ENCODE measurements at regions not wholly inside any gene's neighbourhood (a gene's known extent, or its start where the extent isn't known, plus 50 kb on each side); places are given as distances from the start of the nearest gene placed in this dataset.

DNA sequence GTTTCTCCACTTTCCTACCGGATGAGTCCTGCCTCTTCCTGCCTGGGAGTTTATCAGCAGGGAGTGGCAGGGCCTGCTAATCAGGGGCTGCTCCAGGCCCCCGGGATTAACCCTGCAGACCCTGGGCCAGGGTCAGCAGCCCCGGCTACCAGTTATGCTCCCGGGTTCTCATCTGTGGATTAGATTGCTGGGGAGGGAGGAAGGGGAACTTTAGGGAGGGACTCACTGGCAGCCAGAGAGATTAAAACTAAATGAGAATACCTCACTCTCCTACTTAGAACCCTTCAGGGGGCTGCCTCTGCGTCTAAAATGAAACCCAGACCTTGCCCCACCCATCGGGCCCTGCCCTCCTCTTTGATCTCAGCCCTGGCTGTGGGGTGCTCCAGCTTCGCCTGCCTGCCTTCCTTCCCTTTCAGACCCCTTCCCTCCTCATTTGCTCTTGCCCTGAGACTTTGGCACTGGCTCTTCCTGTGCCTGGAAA is 130.5 kb upstream of the HAND1 start:
- Mint-ChIP-seq H3K27me3 (peaks cover 48% of the 10 kb centered on the region), H3K36me3 (ENCODE audit: low read depth) (no peaks in the 10 kb centered on the region), H3K27ac (no peak overlapping the region), H3K9me3 (no peaks in the 10 kb centered on the region), H3K4me1 (peaks cover 16% of the 10 kb centered on the region), H3K4me3 (no peak overlapping the region)
- CTCF ChIA-PET = interaction anchor here (1.1 to 4.2 kb wide), 2 partner anchors 141 to 142 kb away, joined by 4 to 15 read pairs; no protein-coding TSS in a partner anchor
- ATAC-seq (ENCODE audit: low read depth) (no peak), DNase-seq (no peak)
- intact Hi-C loops (cut with micrococcal nuclease) = no loop called here
- POLR2A ChIA-PET = no interaction called here
- TF ChIP-seq, protein P1, sequence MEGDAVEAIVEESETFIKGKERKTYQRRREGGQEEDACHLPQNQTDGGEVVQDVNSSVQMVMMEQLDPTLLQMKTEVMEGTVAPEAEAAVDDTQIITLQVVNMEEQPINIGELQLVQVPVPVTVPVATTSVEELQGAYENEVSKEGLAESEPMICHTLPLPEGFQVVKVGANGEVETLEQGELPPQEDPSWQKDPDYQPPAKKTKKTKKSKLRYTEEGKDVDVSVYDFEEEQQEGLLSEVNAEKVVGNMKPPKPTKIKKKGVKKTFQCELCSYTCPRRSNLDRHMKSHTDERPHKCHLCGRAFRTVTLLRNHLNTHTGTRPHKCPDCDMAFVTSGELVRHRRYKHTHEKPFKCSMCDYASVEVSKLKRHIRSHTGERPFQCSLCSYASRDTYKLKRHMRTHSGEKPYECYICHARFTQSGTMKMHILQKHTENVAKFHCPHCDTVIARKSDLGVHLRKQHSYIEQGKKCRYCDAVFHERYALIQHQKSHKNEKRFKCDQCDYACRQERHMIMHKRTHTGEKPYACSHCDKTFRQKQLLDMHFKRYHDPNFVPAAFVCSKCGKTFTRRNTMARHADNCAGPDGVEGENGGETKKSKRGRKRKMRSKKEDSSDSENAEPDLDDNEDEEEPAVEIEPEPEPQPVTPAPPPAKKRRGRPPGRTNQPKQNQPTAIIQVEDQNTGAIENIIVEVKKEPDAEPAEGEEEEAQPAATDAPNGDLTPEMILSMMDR (IDR thresholded peaks at IDR 0.05) = no peak

DNA sequence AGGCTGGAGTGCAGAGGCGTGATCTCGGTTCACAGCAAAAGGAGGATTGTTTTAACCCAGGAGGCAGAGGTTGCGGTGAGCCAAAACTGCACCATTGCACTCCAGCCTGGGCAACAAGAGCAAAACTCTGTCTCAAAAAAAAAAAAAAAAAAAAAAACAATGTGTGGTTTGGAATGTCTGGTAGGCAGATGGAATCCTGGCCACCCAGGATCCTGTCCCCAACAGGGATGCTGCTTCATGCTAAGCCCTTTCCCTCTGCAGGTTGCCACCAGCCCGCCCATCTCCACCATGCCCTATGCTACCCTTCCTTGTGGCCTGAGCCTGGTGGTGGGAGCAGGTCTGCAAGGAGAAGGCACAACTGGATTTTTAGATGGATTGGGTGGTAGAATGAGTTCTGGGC is 129.7 kb upstream of the HAND1 start:
- no peak overlapping the region for H3K27ac Mint-ChIP-seq
- CTCF ChIA-PET = interaction anchor here (1.1 kb wide), 1 partner anchor 140 kb away, joined by 4 read pairs; no protein-coding TSS in a partner anchor
- no peak overlapping the region for H3K4me3 Mint-ChIP-seq
- H3K9me3 Mint-ChIP-seq = no peaks in the 10 kb centered on the region
- H3K36me3 Mint-ChIP-seq (ENCODE audit: low read depth) = no peaks in the 10 kb centered on the region
- H3K27me3 Mint-ChIP-seq = peaks cover 51% of the 10 kb centered on the region
- peaks cover 16% of the 10 kb centered on the region for H3K4me1 Mint-ChIP-seq
- POLR2A ChIA-PET = no interaction called here
- ATAC-seq (ENCODE audit: low read depth) (no peak), DNase-seq (no peak)
- TF ChIP-seq, protein P1 (IDR thresholded peaks at IDR 0.05) = no peak
- intact Hi-C loops (cut with micrococcal nuclease) = no loop called here

DNA sequence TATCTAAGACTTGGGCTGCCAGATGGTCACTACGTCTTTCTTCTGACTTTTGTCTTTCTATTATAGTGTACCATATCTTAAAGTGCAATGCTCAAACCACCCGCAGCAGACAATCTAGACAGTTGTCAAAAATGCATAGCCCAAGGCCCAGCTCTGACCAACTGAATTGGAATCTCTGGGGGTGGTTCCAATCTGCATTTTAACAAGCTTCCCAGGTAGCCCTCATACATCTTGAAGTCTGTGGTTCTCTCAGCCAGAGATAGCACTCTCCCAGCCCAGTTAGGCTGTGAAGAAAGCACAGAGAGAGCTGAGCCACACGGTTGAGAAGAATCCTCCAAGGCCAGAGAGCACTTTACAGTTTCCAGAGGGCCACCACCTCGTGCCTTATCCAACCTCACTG is 128.2 kb upstream of the HAND1 start:
- TF ChIP-seq, protein P1 (IDR thresholded peaks at IDR 0.05) = no peak
- DNase-seq (no peak), ATAC-seq (ENCODE audit: low read depth) (no peak)
- no peaks in the 10 kb centered on the region for H3K9me3 Mint-ChIP-seq
- peaks cover 50% of the 10 kb centered on the region for H3K27me3 Mint-ChIP-seq
- H3K4me3 Mint-ChIP-seq = no peak overlapping the region
- ChIA-PET CTCF (interaction anchor here (1.3 kb wide), 1 partner anchor 140 kb away, joined by 3 read pairs; no protein-coding TSS in a partner anchor), POLR2A (no interaction called here)
- intact Hi-C loops (cut with micrococcal nuclease) = no loop called here
- H3K36me3 Mint-ChIP-seq (ENCODE audit: low read depth) = no peaks in the 10 kb centered on the region
- H3K27ac Mint-ChIP-seq = no peak overlapping the region
- peaks cover 11% of the 10 kb centered on the region for H3K4me1 Mint-ChIP-seq

DNA sequence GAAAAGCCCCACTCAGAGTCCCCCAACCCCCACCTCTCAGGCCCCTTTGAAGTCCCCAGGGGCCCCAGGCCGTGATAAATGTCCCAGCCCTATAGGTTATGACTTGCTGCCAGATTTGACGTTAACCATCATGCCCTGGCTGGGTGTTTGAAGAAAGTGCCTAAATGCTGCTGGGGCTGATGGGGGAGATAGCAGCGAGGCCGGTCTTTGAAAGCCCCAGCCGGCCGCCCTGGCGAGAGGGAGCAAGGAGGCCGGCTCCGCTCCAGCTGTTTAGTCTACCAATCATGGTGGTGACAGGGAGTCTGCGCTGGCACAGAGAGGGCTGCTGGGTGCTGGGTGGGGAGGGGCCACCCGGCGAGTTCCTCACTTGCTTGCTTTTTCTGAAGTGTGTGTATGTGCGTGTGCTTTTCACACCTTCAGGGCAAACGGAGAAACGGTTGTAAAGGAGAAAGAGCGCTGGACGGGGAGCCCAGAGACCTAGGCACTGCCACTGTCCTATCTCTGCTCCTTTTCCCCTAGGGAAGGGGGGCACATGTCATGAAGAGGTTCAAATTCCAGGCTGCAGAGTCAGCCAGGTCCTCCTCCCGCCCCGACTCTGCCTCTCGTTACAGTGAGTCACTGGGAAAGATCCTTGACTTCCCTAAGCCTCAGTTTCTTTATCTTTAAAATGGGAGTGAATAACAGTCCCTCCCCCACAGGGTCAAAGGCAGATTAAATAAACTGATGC is 126.1 kb upstream of the HAND1 start:
- H3K9me3 Mint-ChIP-seq = no peaks in the 10 kb centered on the region
- H3K4me1 Mint-ChIP-seq = no peaks in the 10 kb centered on the region
- DNase-seq = no peak
- H3K27me3 Mint-ChIP-seq = peaks cover 45% of the 10 kb centered on the region
- no peaks in the 10 kb centered on the region for H3K36me3 Mint-ChIP-seq (ENCODE audit: low read depth)
- no peak for ATAC-seq (ENCODE audit: low read depth)
- CTCF ChIA-PET = no interaction called here
- intact Hi-C loops (cut with micrococcal nuclease) = no loop called here
- H3K27ac Mint-ChIP-seq = no peak overlapping the region
- no peak overlapping the region for H3K4me3 Mint-ChIP-seq
- POLR2A ChIA-PET = no interaction called here
- TF ChIP-seq, protein P1 (IDR thresholded peaks at IDR 0.05) = no peak

DNA sequence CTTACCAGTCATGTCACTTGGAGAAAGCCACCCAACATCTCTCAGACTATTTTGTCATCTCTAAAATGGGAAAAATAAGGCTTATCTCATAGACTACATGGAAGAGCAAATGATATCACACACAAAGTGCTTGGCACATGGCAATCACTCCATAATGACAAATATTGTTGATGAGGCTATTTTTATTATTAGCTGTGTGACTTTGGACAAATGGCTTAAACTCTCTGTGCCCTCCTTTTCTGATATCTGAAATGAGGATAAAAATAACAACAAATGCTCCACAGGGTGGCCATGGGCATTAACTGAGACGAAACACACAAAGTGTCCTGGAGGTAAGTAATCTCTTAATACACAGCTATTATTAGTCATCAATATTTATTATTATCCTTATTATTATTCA is 125.5 kb upstream of the HAND1 start:
- intact Hi-C loops (cut with micrococcal nuclease) = no loop called here
- no peak overlapping the region for H3K4me3 Mint-ChIP-seq
- TF ChIP-seq, protein P1 (IDR thresholded peaks at IDR 0.05) = no peak
- H3K9me3 Mint-ChIP-seq = no peaks in the 10 kb centered on the region
- no peaks in the 10 kb centered on the region for H3K4me1 Mint-ChIP-seq
- H3K27me3 Mint-ChIP-seq = peaks cover 44% of the 10 kb centered on the region
- no peak for DNase-seq
- POLR2A ChIA-PET = no interaction called here
- H3K27ac Mint-ChIP-seq = no peak overlapping the region
- ATAC-seq (ENCODE audit: low read depth) = no peak
- no peaks in the 10 kb centered on the region for H3K36me3 Mint-ChIP-seq (ENCODE audit: low read depth)
- CTCF ChIA-PET = no interaction called here

Measured in activated B cell treated with CpG ODN at 0.5 μM for 24 hours (primary cell).